ENCODE measurements at regions not wholly inside any gene's neighbourhood (a gene's known extent, or its start where the extent isn't known, plus 50 kb on each side); places are given as distances from the start of the nearest gene placed in this dataset.

- Histone ChIP-seq H3K79me2 (ENCODE audit: insufficient read depth, low read length) (no peaks in the 10 kb centered on the region), H4K20me1 (ENCODE audit: low read depth, low read length) (no peaks in the 10 kb centered on the region), H3K27ac (ENCODE audit: low read depth, low read length) (no peak overlapping the region), H3K9me3 (ENCODE audit: insufficient read depth, low read length) (no peaks in the 10 kb centered on the region), H3K4me2 (ENCODE audit: low read depth, low read length, poor library complexity, severe bottlenecking) (no peak overlapping the region), H3K4me3 (ENCODE audit: insufficient read depth, low read length, poor library complexity, severe bottlenecking) (no peak overlapping the region), H2AFZ (ENCODE audit: low read depth, low read length, severe bottlenecking) (no peak overlapping the region), H3K36me3 (ENCODE audit: low read length) (no peaks in the 10 kb centered on the region), H3K9me2 (replicated peaks; ENCODE audit: insufficient read depth, low read length) (no peaks in the 10 kb centered on the region), H3K9ac (ENCODE audit: low read length) (no peak overlapping the region), H3F3A (ENCODE audit: insufficient read depth) (no peaks in the 10 kb centered on the region), H3K27me3 (ENCODE audit: low read length) (no peaks in the 10 kb centered on the region)
- no peak for TF ChIP-seq EZH2phosphoT487 (conservative IDR thresholded peaks at IDR 0.05; ENCODE audit: low read length)
- TF ChIP-seq CTCF (IDR thresholded peaks at IDR 0.05; ENCODE audit: insufficient read depth, low read length, poor library complexity, severe bottlenecking): no peak
Measured at GRCh38 chr13:90623318-90624011, 724.0 kb upstream of the MIR17HG start.

GRCh38 chr13:90627813-90628212 lies 719.7 kb upstream of the MIR17HG start:
- no peak overlapping the region for H2AFZ ChIP-seq (ENCODE audit: low read depth, low read length, severe bottlenecking)
- H4K20me1 ChIP-seq (ENCODE audit: low read depth, low read length): no peaks in the 10 kb centered on the region
- no peak overlapping the region for H3K4me2 ChIP-seq (ENCODE audit: low read depth, low read length, poor library complexity, severe bottlenecking)
- H3K27me3 ChIP-seq (ENCODE audit: low read length): no peaks in the 10 kb centered on the region
- H3K4me3 ChIP-seq (ENCODE audit: insufficient read depth, low read length, poor library complexity, severe bottlenecking): no peak overlapping the region
- H3K36me3 ChIP-seq (ENCODE audit: low read length): no peaks in the 10 kb centered on the region
- no peaks in the 10 kb centered on the region for H3K9me2 ChIP-seq (replicated peaks; ENCODE audit: insufficient read depth, low read length)
- no peaks in the 10 kb centered on the region for H3K79me2 ChIP-seq (ENCODE audit: insufficient read depth, low read length)
- TF ChIP-seq EZH2phosphoT487 (conservative IDR thresholded peaks at IDR 0.05; ENCODE audit: low read length) (no peak), CTCF (IDR thresholded peaks at IDR 0.05; ENCODE audit: insufficient read depth, low read length, poor library complexity, severe bottlenecking) (no peak)
- H3F3A ChIP-seq (ENCODE audit: insufficient read depth): no peaks in the 10 kb centered on the region
- H3K27ac ChIP-seq (ENCODE audit: low read depth, low read length): no peak overlapping the region
- H3K9me3 ChIP-seq (ENCODE audit: insufficient read depth, low read length): no peaks in the 10 kb centered on the region
- H3K9ac ChIP-seq (ENCODE audit: low read length): no peak overlapping the region

GRCh38 chr13:90628471-90628870 lies 719.0 kb upstream of the MIR17HG start:
- no peak overlapping the region for H3K9ac ChIP-seq (ENCODE audit: low read length)
- H3K9me2 ChIP-seq (replicated peaks; ENCODE audit: insufficient read depth, low read length): no peaks in the 10 kb centered on the region
- H3K27me3 ChIP-seq (ENCODE audit: low read length): no peaks in the 10 kb centered on the region
- H3K4me2 ChIP-seq (ENCODE audit: low read depth, low read length, poor library complexity, severe bottlenecking): no peak overlapping the region
- no peaks in the 10 kb centered on the region for H3K79me2 ChIP-seq (ENCODE audit: insufficient read depth, low read length)
- H3K27ac ChIP-seq (ENCODE audit: low read depth, low read length): no peak overlapping the region
- H3K4me3 ChIP-seq (ENCODE audit: insufficient read depth, low read length, poor library complexity, severe bottlenecking): no peak overlapping the region
- no peaks in the 10 kb centered on the region for H3K9me3 ChIP-seq (ENCODE audit: insufficient read depth, low read length)
- TF ChIP-seq EZH2phosphoT487 (conservative IDR thresholded peaks at IDR 0.05; ENCODE audit: low read length) (no peak), CTCF (IDR thresholded peaks at IDR 0.05; ENCODE audit: insufficient read depth, low read length, poor library complexity, severe bottlenecking) (no peak)
- H4K20me1 ChIP-seq (ENCODE audit: low read depth, low read length): no peaks in the 10 kb centered on the region
- no peaks in the 10 kb centered on the region for H3F3A ChIP-seq (ENCODE audit: insufficient read depth)
- H3K36me3 ChIP-seq (ENCODE audit: low read length): no peaks in the 10 kb centered on the region
- no peak overlapping the region for H2AFZ ChIP-seq (ENCODE audit: low read depth, low read length, severe bottlenecking)
